GM12892 (cell line): ENCODE measurements at regions not wholly inside any gene's neighbourhood (a gene's known extent, or its start where the extent isn't known, plus 50 kb on each side); places are given as distances from the start of the nearest gene placed in this dataset.

Source experiments
- POLR2A ChIP-seq: IDR thresholded peaks from 2 replicates; pipeline ENCODE4 v1.6.1; 2011; ENCODE audit warnings: low read depth, low read length, control low read depth
- TAF1 ChIP-seq: IDR thresholded peaks from 2 replicates; pipeline ENCODE4 v1.6.1; 2011; ENCODE audit warnings: low read depth, mild to moderate bottlenecking, control low read depth, low read length, borderline replicate concordance

DNA sequence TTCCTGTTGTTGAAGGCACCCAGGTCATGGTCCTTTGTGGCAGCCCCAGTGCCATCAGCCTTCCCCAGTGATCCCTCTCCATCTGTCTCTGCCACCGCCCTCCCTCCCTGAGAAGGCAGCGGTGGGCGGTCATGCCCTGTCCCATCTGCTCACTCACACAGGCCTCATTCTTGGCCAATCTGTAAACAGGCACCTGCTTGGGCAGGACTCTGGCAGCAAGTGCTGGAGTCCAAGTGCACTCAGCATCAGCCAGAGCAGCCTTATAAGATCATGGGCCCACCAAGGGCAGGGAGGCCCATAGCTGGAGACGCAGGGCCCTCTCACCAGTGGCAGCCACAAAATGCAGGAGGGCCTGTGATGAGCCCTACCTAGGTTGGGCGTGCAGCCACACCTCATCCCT lies 140.9 kb downstream of the TWIST2 start:
- no peak for TF ChIP-seq TAF1
- TF ChIP-seq POLR2A: no peak
